ENCODE measurements at regions not wholly inside any gene's neighbourhood (a gene's known extent, or its start where the extent isn't known, plus 50 kb on each side); places are given as distances from the start of the nearest gene placed in this dataset.

GRCh38 chr3:178393824-178394223 is 142.4 kb upstream of the KCNMB2 start:
- no peak for TF ChIP-seq CTCF (IDR thresholded peaks at IDR 0.05)
- no peak for TF ChIP-seq POLR2A (IDR thresholded peaks at IDR 0.05)
- no peaks in the 10 kb centered on the region for H3K9me3 ChIP-seq
- intact Hi-C loops (cut with DNase I; ENCODE audit: low total_unique reads): no loop called here
- no peak overlapping the region for H3K4me3 ChIP-seq
- no peaks in the 10 kb centered on the region for H3K4me1 ChIP-seq
- no peak overlapping the region for H3K27ac ChIP-seq
- no peak for DNase-seq
- H3K27me3 ChIP-seq: no peaks in the 10 kb centered on the region
- no peaks in the 10 kb centered on the region for H3K36me3 ChIP-seq (ENCODE audit: low read depth, missing control alignments)

GRCh38 chr3:178396318-178396717 is 139.9 kb upstream of the KCNMB2 start:
- WGBS, 2 donors: 88 to 95% methylated on average over 2 of the region's 2 CpGs
- Histone ChIP-seq H3K36me3 (ENCODE audit: low read depth, missing control alignments) (no peaks in the 10 kb centered on the region), H3K9me3 (no peaks in the 10 kb centered on the region), H3K4me1 (no peaks in the 10 kb centered on the region), H3K27me3 (no peaks in the 10 kb centered on the region), H3K27ac (no peak overlapping the region), H3K4me3 (no peak overlapping the region)
- TF ChIP-seq POLR2A (IDR thresholded peaks at IDR 0.05): no peak
- no peak for DNase-seq
- intact Hi-C loops (cut with DNase I; ENCODE audit: low total_unique reads): no loop called here

- Histone ChIP-seq H3K9me3 (no peaks in the 10 kb centered on the region), H3K27me3 (no peaks in the 10 kb centered on the region), H3K4me3 (no peak overlapping the region), H3K36me3 (ENCODE audit: low read depth, missing control alignments) (no peaks in the 10 kb centered on the region), H3K27ac (no peak overlapping the region), H3K4me1 (no peaks in the 10 kb centered on the region)
- intact Hi-C loops (cut with DNase I; ENCODE audit: low total_unique reads): no loop called here
- 88 to 91% methylated on average over 2 of the region's 2 CpGs for WGBS, 2 donors
- no peak for DNase-seq
- TF ChIP-seq POLR2A (IDR thresholded peaks at IDR 0.05) (no peak), CTCF (IDR thresholded peaks at IDR 0.05) (no peak)
These were observed 139.0 kb upstream of the KCNMB2 start for GRCh38 chr3:178397202-178397601.

GRCh38 chr3:178397836-178398235 is 138.4 kb upstream of the KCNMB2 start:
- H3K9me3 ChIP-seq: no peaks in the 10 kb centered on the region
- H3K27me3 ChIP-seq: no peaks in the 10 kb centered on the region
- no peaks in the 10 kb centered on the region for H3K4me1 ChIP-seq
- H3K4me3 ChIP-seq: no peak overlapping the region
- TF ChIP-seq POLR2A (IDR thresholded peaks at IDR 0.05): no peak
- no peak for TF ChIP-seq CTCF (IDR thresholded peaks at IDR 0.05)
- H3K27ac ChIP-seq: no peak overlapping the region
- 92 to 95% methylated on average over 1 of the region's 1 CpG for WGBS, 2 donors
- DNase-seq: no peak
- no peaks in the 10 kb centered on the region for H3K36me3 ChIP-seq (ENCODE audit: low read depth, missing control alignments)
- intact Hi-C loops (cut with DNase I; ENCODE audit: low total_unique reads): no loop called here

GRCh38 chr3:178404961-178405360 is 131.3 kb upstream of the KCNMB2 start:
- no peak for TF ChIP-seq POLR2A (IDR thresholded peaks at IDR 0.05)
- TF ChIP-seq CTCF (IDR thresholded peaks at IDR 0.05): no peak
- no peaks in the 10 kb centered on the region for H3K27me3 ChIP-seq
- H3K4me3 ChIP-seq: no peak overlapping the region
- WGBS, 2 donors: 36 to 43% methylated on average over 2 of the region's 2 CpGs
- intact Hi-C loops (cut with DNase I; ENCODE audit: low total_unique reads): no loop called here
- H3K27ac ChIP-seq: no peak overlapping the region
- DNase-seq: no peak
- no peaks in the 10 kb centered on the region for H3K4me1 ChIP-seq
- no peaks in the 10 kb centered on the region for H3K9me3 ChIP-seq
- H3K36me3 ChIP-seq (ENCODE audit: low read depth, missing control alignments): no peaks in the 10 kb centered on the region

Measured in testis (tissue), 2 donors.